ENCODE measurements at regions not wholly inside any gene's neighbourhood (a gene's known extent, or its start where the extent isn't known, plus 50 kb on each side); places are given as distances from the start of the nearest gene placed in this dataset.

GRCh38 chr4:128600996-128601871, 208.3 kb upstream of the JADE1 start:
- Mint-ChIP-seq H3K27ac (ENCODE audit: unreplicated experiment) (peak overlapping the region; percentile 95), H3K36me3 (ENCODE audit: low read depth) (peaks cover 2% of the 10 kb centered on the region)

GRCh38 chr4:128600410-128600809, 209.1 kb upstream of the JADE1 start:
- no peak for TF ChIP-seq CTCF (IDR thresholded peaks at IDR 0.05)
- no peak for DNase-seq (ENCODE audit: low spot score)
- Mint-ChIP-seq H3K4me3 (ENCODE audit: unreplicated experiment) (no peak overlapping the region), H3K27ac (ENCODE audit: unreplicated experiment) (no peak overlapping the region), H3K4me1 (ENCODE audit: low read depth) (peaks cover 55% of the 10 kb centered on the region), H3K27me3 (ENCODE audit: low read depth) (no peaks in the 10 kb centered on the region), H3K36me3 (ENCODE audit: low read depth) (peaks cover 2% of the 10 kb centered on the region), H3K9me3 (ENCODE audit: low read depth) (peaks cover 6% of the 10 kb centered on the region)

More at GRCh38 chr4:128600996-128601871, 208.3 kb upstream of the JADE1 start:
- no peaks in the 10 kb centered on the region for H3K27me3 Mint-ChIP-seq (ENCODE audit: low read depth)
- peak overlapping the region; percentile 5 for H3K4me3 Mint-ChIP-seq (ENCODE audit: unreplicated experiment)
- H3K4me1 Mint-ChIP-seq (ENCODE audit: low read depth) = peaks cover 64% of the 10 kb centered on the region
- no peak for TF ChIP-seq CTCF (IDR thresholded peaks at IDR 0.05)
- H3K9me3 Mint-ChIP-seq (ENCODE audit: low read depth) = peaks cover 5% of the 10 kb centered on the region
- no peak for DNase-seq (ENCODE audit: low spot score)

GRCh38 chr4:128597500-128597899, 212.0 kb upstream of the JADE1 start:
- peaks cover 44% of the 10 kb centered on the region for H3K4me1 Mint-ChIP-seq (ENCODE audit: low read depth)
- H3K9me3 Mint-ChIP-seq (ENCODE audit: low read depth) = peaks cover 18% of the 10 kb centered on the region
- no peaks in the 10 kb centered on the region for H3K27me3 Mint-ChIP-seq (ENCODE audit: low read depth)
- no peak for DNase-seq (ENCODE audit: low spot score)
- no peak for TF ChIP-seq CTCF (IDR thresholded peaks at IDR 0.05)
- no peak overlapping the region for H3K27ac Mint-ChIP-seq (ENCODE audit: unreplicated experiment)
- peaks cover 9% of the 10 kb centered on the region for H3K36me3 Mint-ChIP-seq (ENCODE audit: low read depth)
- H3K4me3 Mint-ChIP-seq (ENCODE audit: unreplicated experiment) = no peak overlapping the region

GRCh38 chr4:128596853-128597252, 212.6 kb upstream of the JADE1 start:
- Mint-ChIP-seq H3K4me1 (ENCODE audit: low read depth) (peaks cover 41% of the 10 kb centered on the region), H3K27ac (ENCODE audit: unreplicated experiment) (no peak overlapping the region), H3K27me3 (ENCODE audit: low read depth) (no peaks in the 10 kb centered on the region), H3K4me3 (ENCODE audit: unreplicated experiment) (no peak overlapping the region), H3K36me3 (ENCODE audit: low read depth) (peaks cover 9% of the 10 kb centered on the region), H3K9me3 (ENCODE audit: low read depth) (peaks cover 18% of the 10 kb centered on the region)
- no peak for DNase-seq (ENCODE audit: low spot score)
- no peak for TF ChIP-seq CTCF (IDR thresholded peaks at IDR 0.05)

- TF ChIP-seq CTCF (IDR thresholded peaks at IDR 0.05) = no peak
- Mint-ChIP-seq H3K36me3 (ENCODE audit: low read depth) (peaks cover 9% of the 10 kb centered on the region), H3K4me3 (ENCODE audit: unreplicated experiment) (no peak overlapping the region), H3K9me3 (ENCODE audit: low read depth) (peaks cover 18% of the 10 kb centered on the region), H3K27me3 (ENCODE audit: low read depth) (no peaks in the 10 kb centered on the region), H3K4me1 (ENCODE audit: low read depth) (peaks cover 36% of the 10 kb centered on the region), H3K27ac (ENCODE audit: unreplicated experiment) (no peak overlapping the region)
- no peak for DNase-seq (ENCODE audit: low spot score)
Measured at GRCh38 chr4:128596115-128596514, 213.4 kb upstream of the JADE1 start.
